HFFc6 (cell line): ENCODE measurements at regions not wholly inside any gene's neighbourhood (a gene's known extent, or its start where the extent isn't known, plus 50 kb on each side); places are given as distances from the start of the nearest gene placed in this dataset.

Experiments
- DNase-seq: peaks from one replicate; pipeline ENCODE4 v3.0.0-alpha.2; 2018
- H3K27ac Mint-ChIP-seq: 2 replicates; pipeline ENCODE4 v1.8.0; 2020; ENCODE audit warnings: mild to moderate bottlenecking, mixed read lengths
- H3K27me3 Mint-ChIP-seq: 2 replicates; pipeline ENCODE4 v1.8.0; 2021; ENCODE audit warnings: mild to moderate bottlenecking, moderate library complexity, mixed read lengths; ENCODE audit not compliant: insufficient read depth
- H3K36me3 Mint-ChIP-seq: 2 replicates; pipeline ENCODE4 v1.8.0; 2021; ENCODE audit warnings: low read depth, mixed read lengths
- H3K4me1 Mint-ChIP-seq: 2 replicates; pipeline ENCODE4 v1.8.0; 2020; ENCODE audit warnings: low read depth, mixed read lengths
- H3K4me3 Mint-ChIP-seq: 2 replicates; pipeline ENCODE4 v1.8.0; 2020; ENCODE audit warnings: mild to moderate bottlenecking, moderate library complexity, mixed read lengths
- H3K9me3 Mint-ChIP-seq: 2 replicates; pipeline ENCODE4 v1.8.0; 2020; ENCODE audit warnings: mild to moderate bottlenecking, mixed read lengths
- TF ChIP-seq, protein P1 (sequence below): fragments of 200-600 bp; sonication (generic); IDR thresholded peaks from 2 replicates; pipeline ENCODE4 v1.5.0; 2021; ENCODE audit warnings: antibody characterized with exemption, mild to moderate bottlenecking

DNA sequence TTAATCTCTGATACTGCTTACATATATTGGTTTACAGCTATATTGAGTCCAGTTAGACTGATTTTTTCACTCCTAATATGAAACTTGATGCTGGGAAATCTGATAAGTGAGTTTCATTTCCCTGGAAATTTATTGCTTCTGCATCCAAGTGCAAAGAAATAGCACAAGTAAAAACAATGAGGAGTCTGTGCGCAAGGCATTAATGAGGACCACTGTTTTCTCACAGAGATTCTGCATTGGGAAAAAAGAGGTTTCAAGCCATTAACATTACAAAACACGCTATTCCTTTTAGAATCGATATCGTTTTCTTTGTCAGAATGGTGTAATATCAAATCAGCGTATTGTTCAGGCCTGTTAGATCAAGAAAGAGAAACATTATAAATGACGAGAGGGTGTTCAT, 723.3 kb upstream of the ARRDC4 start:
- TF ChIP-seq, protein P1, sequence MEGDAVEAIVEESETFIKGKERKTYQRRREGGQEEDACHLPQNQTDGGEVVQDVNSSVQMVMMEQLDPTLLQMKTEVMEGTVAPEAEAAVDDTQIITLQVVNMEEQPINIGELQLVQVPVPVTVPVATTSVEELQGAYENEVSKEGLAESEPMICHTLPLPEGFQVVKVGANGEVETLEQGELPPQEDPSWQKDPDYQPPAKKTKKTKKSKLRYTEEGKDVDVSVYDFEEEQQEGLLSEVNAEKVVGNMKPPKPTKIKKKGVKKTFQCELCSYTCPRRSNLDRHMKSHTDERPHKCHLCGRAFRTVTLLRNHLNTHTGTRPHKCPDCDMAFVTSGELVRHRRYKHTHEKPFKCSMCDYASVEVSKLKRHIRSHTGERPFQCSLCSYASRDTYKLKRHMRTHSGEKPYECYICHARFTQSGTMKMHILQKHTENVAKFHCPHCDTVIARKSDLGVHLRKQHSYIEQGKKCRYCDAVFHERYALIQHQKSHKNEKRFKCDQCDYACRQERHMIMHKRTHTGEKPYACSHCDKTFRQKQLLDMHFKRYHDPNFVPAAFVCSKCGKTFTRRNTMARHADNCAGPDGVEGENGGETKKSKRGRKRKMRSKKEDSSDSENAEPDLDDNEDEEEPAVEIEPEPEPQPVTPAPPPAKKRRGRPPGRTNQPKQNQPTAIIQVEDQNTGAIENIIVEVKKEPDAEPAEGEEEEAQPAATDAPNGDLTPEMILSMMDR = no peak
- H3K27me3 Mint-ChIP-seq = peaks cover 4% of the 10 kb centered on the region
- no peaks in the 10 kb centered on the region for H3K9me3 Mint-ChIP-seq
- DNase-seq = no peak
- peaks cover 24% of the 10 kb centered on the region for H3K4me1 Mint-ChIP-seq
- no peak overlapping the region for H3K4me3 Mint-ChIP-seq
- no peak overlapping the region for H3K27ac Mint-ChIP-seq
- H3K36me3 Mint-ChIP-seq = no peaks in the 10 kb centered on the region

- no peak for DNase-seq
- peaks cover 3% of the 10 kb centered on the region for H3K27me3 Mint-ChIP-seq
- peaks cover 7% of the 10 kb centered on the region; the same call in 1 of the 2 replicates for H3K4me1 Mint-ChIP-seq
- no peak overlapping the region for H3K27ac Mint-ChIP-seq
- no peak overlapping the region for H3K4me3 Mint-ChIP-seq
- TF ChIP-seq, protein P1 = no peak
- H3K36me3 Mint-ChIP-seq = no peaks in the 10 kb centered on the region
- no peaks in the 10 kb centered on the region for H3K9me3 Mint-ChIP-seq
These were observed 712.1 kb upstream of the ARRDC4 start for GRCh38 chr15:97248376-97248775.

GRCh38 chr15:97259943-97260342, 700.6 kb upstream of the ARRDC4 start:
- Mint-ChIP-seq H3K36me3 (no peaks in the 10 kb centered on the region), H3K4me1 (no peaks in the 10 kb centered on the region), H3K27ac (no peak overlapping the region), H3K4me3 (no peak overlapping the region), H3K9me3 (peaks cover 17% of the 10 kb centered on the region), H3K27me3 (peaks cover 1% of the 10 kb centered on the region; the same call in 1 of the 2 replicates)
- DNase-seq = no peak
- TF ChIP-seq, protein P1 = no peak

GRCh38 chr15:97301166-97301565, 659.3 kb upstream of the ARRDC4 start:
- DNase-seq = no peak
- no peaks in the 10 kb centered on the region for H3K27me3 Mint-ChIP-seq
- TF ChIP-seq, protein P1 = no peak
- no peaks in the 10 kb centered on the region for H3K4me1 Mint-ChIP-seq
- peaks cover 4% of the 10 kb centered on the region; the same call in 1 of the 2 replicates for H3K36me3 Mint-ChIP-seq
- no peak overlapping the region for H3K4me3 Mint-ChIP-seq
- H3K27ac Mint-ChIP-seq = no peak overlapping the region
- peaks cover 55% of the 10 kb centered on the region for H3K9me3 Mint-ChIP-seq

DNA sequence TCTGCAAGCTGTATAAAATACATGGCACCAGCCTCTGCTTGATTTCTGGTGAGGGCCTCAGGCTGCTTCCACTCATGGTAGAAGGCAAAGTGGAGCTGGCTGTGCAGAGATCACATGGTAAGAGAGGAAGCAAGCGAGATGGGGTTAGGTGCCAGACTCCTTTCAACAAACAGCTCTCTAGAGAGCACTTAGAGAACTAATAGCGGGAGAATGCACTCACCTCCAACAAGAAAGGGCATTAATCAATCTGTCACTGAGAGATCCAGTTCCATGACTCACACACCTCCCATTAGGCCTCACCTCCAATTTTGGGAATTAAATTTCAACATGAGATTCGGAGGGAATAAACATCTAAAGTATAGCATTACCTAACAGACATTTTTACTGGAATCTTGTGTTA, 644.1 kb upstream of the ARRDC4 start:
- Mint-ChIP-seq H3K9me3 (peaks cover 38% of the 10 kb centered on the region), H3K27me3 (no peaks in the 10 kb centered on the region), H3K36me3 (no peaks in the 10 kb centered on the region), H3K4me1 (no peaks in the 10 kb centered on the region), H3K27ac (no peak overlapping the region), H3K4me3 (no peak overlapping the region)
- DNase-seq = no peak
- TF ChIP-seq, protein P1 = no peak

GRCh38 chr15:97317163-97317562, 643.3 kb upstream of the ARRDC4 start:
- DNase-seq = no peak
- H3K4me3 Mint-ChIP-seq = no peak overlapping the region
- H3K36me3 Mint-ChIP-seq = no peaks in the 10 kb centered on the region
- TF ChIP-seq, protein P1 = no peak
- peaks cover 37% of the 10 kb centered on the region for H3K9me3 Mint-ChIP-seq
- H3K27ac Mint-ChIP-seq = no peak overlapping the region
- no peaks in the 10 kb centered on the region for H3K27me3 Mint-ChIP-seq
- no peaks in the 10 kb centered on the region for H3K4me1 Mint-ChIP-seq
